Vagina (tissue), 2 donors: ENCODE measurements at regions not wholly inside any gene's neighbourhood (a gene's known extent, or its start where the extent isn't known, plus 50 kb on each side); places are given as distances from the start of the nearest gene placed in this dataset.

Source experiments
- CTCF ChIP-seq, 3 experiments: fragments of 450-650 bp in 2 of 3; fragments of 200-600 bp in 1 of 3; sonication (generic) in 1 of 3; IDR thresholded peaks; one replicate each; pipeline ENCODE4 v1.5.1; 2017 to 2019; ENCODE audit warnings: antibody characterized with exemption in 3 of 3, mild to moderate bottlenecking in 2 of 3, moderate library complexity in 2 of 3
- POLR2A ChIP-seq, 2 donors: fragments of 450-650 bp; IDR thresholded peaks; one replicate each; pipeline ENCODE4 v1.6.1; 2017; ENCODE audit warnings: antibody characterized with exemption in 2 of 2, mild to moderate bottlenecking in 2 of 2, moderate library complexity in 2 of 2
- POLR2AphosphoS5 ChIP-seq, 2 donors: sonication (generic); formaldehyde crosslinking; IDR thresholded peaks; one replicate each; pipeline ENCODE4 v1.9.0; 2017; ENCODE audit warnings: antibody characterized with exemption in 2 of 2, mild to moderate bottlenecking in 2 of 2, low read depth in 1 of 2; ENCODE audit not compliant: insufficient read depth in 1 of 2

GRCh38 chr3:181086011-181086410 is 96.5 kb upstream of the DNAJC19 start:
- TF ChIP-seq CTCF (IDR thresholded peaks at IDR 0.05): no peak
- no peak for TF ChIP-seq POLR2AphosphoS5 (IDR thresholded peaks at IDR 0.05; ENCODE audit: insufficient read depth in 1 of 2, low read depth in 1 of 2)
- no peak for TF ChIP-seq POLR2A (IDR thresholded peaks at IDR 0.05)
